GM23338 (cell line): ENCODE measurements at regions not wholly inside any gene's neighbourhood (a gene's known extent, or its start where the extent isn't known, plus 50 kb on each side); places are given as distances from the start of the nearest gene placed in this dataset.

Source experiments
- CREB1 ChIP-seq: fragments of 250-450 bp; sonication (Bioruptor Pico); IDR thresholded peaks from 2 replicates; pipeline ENCODE4 v1.5.0; 2020; ENCODE audit warnings: low read depth, mild to moderate bottlenecking, moderate library complexity
- EZH2phosphoT487 ChIP-seq: fragments of 200-600 bp; sonication (generic); IDR thresholded peaks from one replicate; pipeline ENCODE4 v1.8.1; 2018; ENCODE audit warnings: antibody characterized with exemption; ENCODE audit not compliant: unreplicated experiment

DNA sequence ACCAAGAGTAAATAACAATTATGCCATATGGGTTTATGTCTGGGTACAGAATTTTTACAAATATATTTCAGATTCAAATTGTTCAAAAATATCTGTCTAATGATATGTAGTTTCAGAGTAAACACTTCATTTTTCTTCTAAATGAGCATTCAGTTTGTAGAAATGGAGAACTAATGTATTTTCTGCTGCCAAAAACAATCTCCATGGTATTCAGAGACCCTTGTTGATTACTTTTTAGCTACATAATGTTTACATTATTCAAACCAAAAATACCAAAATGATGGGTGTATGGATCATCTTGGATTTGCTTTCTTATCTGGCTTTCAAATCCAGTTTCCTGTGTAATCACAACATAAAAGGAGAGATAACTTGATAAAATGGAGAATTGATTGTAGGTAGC is 576.0 kb upstream of the CDH4 start:
- TF ChIP-seq CREB1 (CRISPR knock-in tag), result no peak
- no peak for TF ChIP-seq EZH2phosphoT487
